Osteoblast (primary cell): ENCODE measurements at regions not wholly inside any gene's neighbourhood (a gene's known extent, or its start where the extent isn't known, plus 50 kb on each side); places are given as distances from the start of the nearest gene placed in this dataset.

Experiments used
- DNase-seq: peaks from one replicate; pipeline ENCODE4 v3.0.0; 2011; ENCODE audit warnings: low spot score, mixed read lengths; ENCODE audit not compliant: insufficient read length; ENCODE audit errors: missing footprints
- H2AFZ ChIP-seq: 2 replicates; pipeline ENCODE4 v1.6.0; 2011; ENCODE audit warnings: mild to moderate bottlenecking, low read length
- H3K27ac ChIP-seq: 2 replicates; pipeline ENCODE4 v1.5.1; 2011; ENCODE audit warnings: mild to moderate bottlenecking, low read depth, low read length, moderate library complexity
- H3K27me3 ChIP-seq: 2 replicates; pipeline ENCODE4 v1.6.0; 2012; ENCODE audit warnings: mild to moderate bottlenecking, control low read depth, inconsistent platforms, low read length, moderate library complexity; ENCODE audit not compliant: insufficient read depth
- H3K36me3 ChIP-seq: 2 replicates; pipeline ENCODE4 v1.5.1; 2011; ENCODE audit warnings: mild to moderate bottlenecking, low read length, control low read depth, moderate library complexity; ENCODE audit not compliant: insufficient read depth
- H3K4me1 ChIP-seq: 2 replicates; pipeline ENCODE4 v1.5.1; 2011; ENCODE audit warnings: mild to moderate bottlenecking, low read length, control low read depth, moderate library complexity; ENCODE audit not compliant: insufficient read depth
- H3K4me2 ChIP-seq: 2 replicates; pipeline ENCODE4 v1.6.0; 2011; ENCODE audit warnings: mild to moderate bottlenecking, low read length; ENCODE audit not compliant: insufficient read depth
- H3K4me3 ChIP-seq: fragments of 200-600 bp; sonication (generic); 3 replicates; pipeline ENCODE4 v1.5.1; 2012; ENCODE audit warnings: mild to moderate bottlenecking, low read length, inconsistent platforms; ENCODE audit not compliant: insufficient read depth
- H3K79me2 ChIP-seq: 2 replicates; pipeline ENCODE4 v1.6.0; 2012; ENCODE audit warnings: mild to moderate bottlenecking, low read length, control low read depth, inconsistent platforms; ENCODE audit not compliant: insufficient read depth
- H3K9me3 ChIP-seq: 2 replicates; pipeline ENCODE4 v1.5.1; 2011; ENCODE audit warnings: low read depth, low read length, control low read depth
- H4K20me1 ChIP-seq: 2 replicates; pipeline ENCODE4 v1.6.0; 2012; ENCODE audit warnings: mild to moderate bottlenecking, low read length, control low read depth; ENCODE audit not compliant: insufficient read depth
- CTCF ChIP-seq: IDR thresholded peaks from 2 replicates; pipeline ENCODE4 v1.5.1; 2011; ENCODE audit warnings: mild to moderate bottlenecking, low read depth, low read length, moderate library complexity; ENCODE audit errors: extremely low read depth

- no peaks in the 10 kb centered on the region for H3K79me2 ChIP-seq
- no peak overlapping the region for H3K27ac ChIP-seq
- no peak overlapping the region for H2AFZ ChIP-seq
- no peaks in the 10 kb centered on the region for H4K20me1 ChIP-seq
- no peak for DNase-seq
- H3K27me3 ChIP-seq: no peaks in the 10 kb centered on the region
- no peak overlapping the region for H3K4me3 ChIP-seq
- H3K36me3 ChIP-seq: no peaks in the 10 kb centered on the region
- H3K4me1 ChIP-seq: no peaks in the 10 kb centered on the region
- no peak for TF ChIP-seq CTCF
- no peaks in the 10 kb centered on the region for H3K9me3 ChIP-seq
- H3K4me2 ChIP-seq: no peak overlapping the region
Measured at GRCh38 chr2:209238765-209239584, 184.9 kb upstream of the MAP2 start.

GRCh38 chr2:209239585-209239938 lies 184.3 kb upstream of the MAP2 start:
- H3K79me2 ChIP-seq: no peaks in the 10 kb centered on the region
- no peak for TF ChIP-seq CTCF
- H3K4me3 ChIP-seq: no peak overlapping the region
- H3K36me3 ChIP-seq: no peaks in the 10 kb centered on the region
- no peak overlapping the region for H3K4me2 ChIP-seq
- H3K9me3 ChIP-seq: no peaks in the 10 kb centered on the region
- H3K27me3 ChIP-seq: no peaks in the 10 kb centered on the region
- no peak for DNase-seq
- H3K27ac ChIP-seq: no peak overlapping the region
- H2AFZ ChIP-seq: no peak overlapping the region
- H3K4me1 ChIP-seq: no peaks in the 10 kb centered on the region
- H4K20me1 ChIP-seq: no peaks in the 10 kb centered on the region

- no peak for DNase-seq
- no peak overlapping the region for H3K27ac ChIP-seq
- no peak overlapping the region for H3K4me2 ChIP-seq
- H4K20me1 ChIP-seq: no peaks in the 10 kb centered on the region
- no peaks in the 10 kb centered on the region for H3K36me3 ChIP-seq
- no peak overlapping the region for H3K4me3 ChIP-seq
- no peaks in the 10 kb centered on the region for H3K79me2 ChIP-seq
- no peak overlapping the region for H2AFZ ChIP-seq
- no peak for TF ChIP-seq CTCF
- no peaks in the 10 kb centered on the region for H3K9me3 ChIP-seq
- no peaks in the 10 kb centered on the region for H3K4me1 ChIP-seq
- H3K27me3 ChIP-seq: no peaks in the 10 kb centered on the region
Measured at GRCh38 chr2:209240204-209240603, 183.6 kb upstream of the MAP2 start.

GRCh38 chr2:209253544-209253943 lies 170.3 kb upstream of the MAP2 start:
- no peaks in the 10 kb centered on the region for H3K27me3 ChIP-seq
- H3K9me3 ChIP-seq: no peaks in the 10 kb centered on the region
- DNase-seq: no peak
- H3K4me1 ChIP-seq: no peaks in the 10 kb centered on the region
- no peaks in the 10 kb centered on the region for H3K79me2 ChIP-seq
- H3K4me3 ChIP-seq: no peak overlapping the region
- no peak for TF ChIP-seq CTCF
- no peak overlapping the region for H3K4me2 ChIP-seq
- no peak overlapping the region for H2AFZ ChIP-seq
- H4K20me1 ChIP-seq: no peaks in the 10 kb centered on the region
- no peak overlapping the region for H3K27ac ChIP-seq
- no peaks in the 10 kb centered on the region for H3K36me3 ChIP-seq
